Activated CD8-positive, alpha-beta memory T cell treated with anti-CD3 and anti-CD28 coated beads for 1 hour (primary cell): ENCODE measurements at regions not wholly inside any gene's neighbourhood (a gene's known extent, or its start where the extent isn't known, plus 50 kb on each side); places are given as distances from the start of the nearest gene placed in this dataset.

Experiments
- DNase-seq, 2 donors: peaks; one replicate each; pipeline ENCODE4 v3.0.0-alpha.2; 2020; ENCODE audit warnings: low read depth in 1 of 2; ENCODE audit errors: extremely low read depth in 1 of 2

DNA sequence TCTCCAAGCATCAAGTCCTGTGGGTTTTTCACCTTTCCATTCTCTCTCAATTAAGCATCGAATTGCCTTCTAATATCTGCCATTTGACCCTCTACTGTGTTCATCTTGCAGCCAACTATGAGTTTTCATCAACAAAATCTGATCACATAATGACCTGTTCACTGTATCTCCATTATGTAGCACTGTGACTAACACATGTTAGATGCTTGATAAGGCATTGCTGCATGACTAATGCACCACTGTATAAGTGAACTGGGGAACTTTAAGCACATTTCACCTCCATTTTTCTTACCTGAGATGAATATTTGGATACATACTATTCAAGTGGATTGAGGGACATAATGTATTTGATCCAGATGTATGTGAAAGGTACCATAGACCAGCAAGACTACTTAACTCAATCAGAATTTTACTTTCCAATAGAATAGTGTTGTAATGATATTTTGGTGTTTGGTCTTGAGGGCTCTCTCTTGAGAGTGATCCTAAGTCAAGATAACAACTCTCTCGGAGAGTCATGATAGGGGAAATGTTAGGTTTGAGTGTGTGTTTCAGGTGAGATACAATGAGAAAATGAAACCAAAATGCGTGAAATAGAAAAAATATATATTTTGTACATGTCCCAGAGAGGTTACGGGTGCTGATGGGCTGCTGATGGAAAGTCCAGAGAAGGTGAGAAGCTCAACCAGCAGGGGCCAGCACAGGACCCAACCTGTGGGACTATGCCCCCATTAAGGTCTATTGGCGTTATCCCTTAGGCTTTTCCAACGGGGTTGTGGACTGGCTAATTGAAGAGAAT is 60.2 kb upstream of the HS3ST1 start:
- no peak for DNase-seq

DNA sequence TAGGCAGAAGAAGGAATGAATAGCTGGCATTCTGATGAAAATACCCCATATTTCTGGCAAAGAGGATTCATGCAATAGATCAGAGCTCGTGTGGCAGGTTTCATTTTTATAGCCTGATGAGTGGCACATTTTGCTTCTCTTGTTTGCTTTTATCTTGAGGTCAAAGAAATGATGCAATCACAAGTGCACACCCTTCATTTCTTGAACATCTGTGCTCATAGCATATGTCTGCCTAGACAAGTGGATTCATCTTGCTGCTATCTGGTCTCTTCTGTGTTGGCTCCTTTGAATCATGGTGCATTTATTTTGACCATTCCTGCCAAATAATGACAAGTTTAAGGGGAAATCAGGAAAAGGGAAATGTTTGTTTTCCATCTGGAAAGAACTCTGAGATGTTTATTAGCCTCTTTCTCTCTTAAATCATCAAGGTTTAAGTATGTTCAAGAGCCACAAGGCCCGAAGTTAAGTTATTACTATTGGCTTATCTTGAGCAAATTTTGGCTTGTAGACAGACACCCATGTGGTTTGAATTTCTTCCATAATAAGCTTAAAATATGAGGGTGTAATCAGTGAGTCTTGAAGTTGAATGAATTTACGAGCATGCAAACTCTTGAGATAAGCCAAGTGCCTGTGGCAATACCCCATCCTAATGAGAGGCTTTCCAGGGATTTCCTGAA is 59.3 kb upstream of the HS3ST1 start:
- DNase-seq: no peak

DNA sequence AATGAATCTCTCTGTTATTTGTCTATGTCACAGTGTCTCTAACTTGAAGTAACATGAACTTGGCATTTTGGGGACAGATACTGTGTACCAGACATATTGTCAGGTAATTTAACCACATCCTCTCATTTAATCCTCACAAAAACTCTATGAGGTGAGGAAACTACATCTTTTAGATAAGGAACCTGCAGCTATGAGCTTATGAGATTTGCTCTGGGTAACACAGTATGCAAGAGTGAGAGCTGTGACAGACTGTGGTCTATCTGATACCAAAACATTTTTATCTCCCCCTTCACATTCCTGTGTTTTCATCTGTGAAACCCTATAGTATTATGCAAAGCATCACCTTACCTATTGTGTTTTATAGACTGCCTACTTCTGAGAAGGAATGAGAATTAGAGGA is 58.4 kb upstream of the HS3ST1 start:
- DNase-seq: no peak

DNA sequence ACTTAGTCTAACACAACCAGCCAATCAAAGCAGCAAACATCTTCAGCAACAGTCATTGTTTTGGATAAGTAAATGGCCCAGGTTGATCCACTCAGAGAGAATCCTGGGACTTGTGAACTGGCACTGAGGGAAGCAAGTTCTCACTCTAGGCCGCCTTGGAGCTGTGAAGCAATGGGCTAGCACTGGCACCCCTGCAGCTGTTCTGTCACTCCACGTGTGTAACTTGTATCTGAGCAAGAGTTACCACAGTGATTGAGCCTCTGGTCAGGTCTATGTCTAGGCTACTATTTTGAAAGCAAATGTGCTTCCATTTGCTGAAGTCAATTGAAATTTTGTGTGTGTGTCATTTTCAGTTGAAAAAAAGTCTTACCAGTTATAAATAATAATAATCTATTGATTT is 57.2 kb upstream of the HS3ST1 start:
- DNase-seq: no peak

DNA sequence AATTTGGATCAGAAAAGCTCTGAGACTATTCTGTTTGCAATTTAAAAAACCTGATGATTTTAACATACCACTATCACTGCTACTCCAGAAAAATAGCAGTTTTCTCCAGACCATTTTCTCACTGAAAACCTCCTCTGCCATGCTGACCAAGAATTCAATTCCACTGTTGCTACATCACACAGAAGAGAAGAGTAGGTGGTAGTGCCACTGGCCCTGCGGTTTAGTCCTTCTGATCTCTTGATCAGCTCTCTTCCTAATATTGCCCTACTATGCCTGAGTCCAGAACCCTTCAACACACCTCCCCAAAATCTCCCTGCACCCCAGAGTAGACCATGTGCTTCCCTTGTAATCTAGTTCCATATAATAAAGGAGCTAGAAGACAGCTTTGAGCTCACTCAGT is 55.8 kb upstream of the HS3ST1 start:
- DNase-seq: no peak

DNA sequence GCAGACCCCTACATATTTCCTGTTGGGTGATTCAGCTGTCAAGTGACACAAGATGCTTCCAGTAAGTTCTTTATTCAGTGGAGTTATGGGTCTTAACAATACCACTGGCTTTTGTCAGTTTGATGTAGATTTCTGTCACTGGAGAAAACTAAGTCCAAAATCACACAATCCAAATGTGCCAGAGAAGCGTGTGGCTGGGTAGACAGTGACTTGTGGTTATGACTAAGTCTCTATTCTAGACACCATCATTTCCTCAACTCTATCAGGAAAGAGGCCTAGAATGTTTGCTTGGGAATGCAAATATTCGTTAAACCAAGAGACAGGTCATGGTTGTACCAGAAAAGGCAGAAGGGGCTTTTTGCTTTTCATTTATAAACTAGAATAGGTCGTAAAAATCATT is 54.4 kb upstream of the HS3ST1 start:
- DNase-seq: no peak

DNA sequence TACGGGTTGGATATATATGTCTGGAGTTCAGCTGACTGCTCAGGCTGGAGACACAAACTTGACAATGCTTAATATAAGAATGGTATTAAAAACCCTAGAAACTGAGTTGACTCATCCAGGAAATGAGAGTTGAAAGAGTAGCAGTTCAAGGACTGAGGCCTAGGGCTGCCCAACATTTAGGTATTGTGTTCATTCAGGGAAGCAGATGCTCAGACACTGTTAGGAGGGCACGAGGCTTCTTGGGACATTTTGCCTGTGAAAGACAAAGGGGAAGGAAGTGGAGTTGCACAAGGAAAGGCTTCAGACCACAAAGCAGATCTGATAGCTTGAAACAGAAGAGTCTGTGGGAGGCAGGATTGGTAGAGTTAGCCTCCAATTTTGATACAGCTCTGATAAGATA is 52.0 kb upstream of the HS3ST1 start:
- DNase-seq: no peak
